Hepatocyte (in vitro differentiated cells): ENCODE measurements at regions not wholly inside any gene's neighbourhood (a gene's known extent, or its start where the extent isn't known, plus 50 kb on each side); places are given as distances from the start of the nearest gene placed in this dataset.

Experiments used
- EZH2phosphoT487 ChIP-seq: fragments of 200-600 bp; sonication (generic); IDR thresholded peaks from one replicate; pipeline ENCODE4 v1.6.1; 2018; ENCODE audit warnings: antibody characterized with exemption, mild to moderate bottlenecking, low read depth, moderate library complexity; ENCODE audit not compliant: unreplicated experiment, severe bottlenecking
- TF ChIP-seq, protein P1 (sequence below): fragments of 200-600 bp; sonication (generic); IDR thresholded peaks from 2 replicates; pipeline ENCODE4 v1.5.1; 2016; ENCODE audit warnings: antibody characterized with exemption, mild to moderate bottlenecking; ENCODE audit not compliant: poor library complexity

DNA sequence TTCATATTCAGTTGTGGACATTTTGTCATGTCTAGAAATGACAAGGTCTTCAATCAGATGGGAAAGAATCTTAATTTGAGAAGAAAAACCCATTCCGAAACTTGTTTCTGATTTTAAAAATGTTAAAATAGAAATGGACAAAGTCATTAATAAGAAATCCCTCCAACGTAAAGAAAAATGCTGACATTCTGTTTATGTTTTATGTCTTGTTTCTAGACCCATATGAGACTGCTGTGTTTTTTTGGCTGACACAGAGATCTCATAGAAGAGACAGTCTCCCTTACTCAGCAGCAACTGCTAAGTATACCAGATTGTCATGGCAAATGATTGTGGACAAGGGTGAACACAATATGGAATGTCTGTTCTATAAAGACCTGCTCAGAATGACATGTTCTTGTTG, 538.5 kb downstream of the ZEB2 start:
- TF ChIP-seq, protein P1, sequence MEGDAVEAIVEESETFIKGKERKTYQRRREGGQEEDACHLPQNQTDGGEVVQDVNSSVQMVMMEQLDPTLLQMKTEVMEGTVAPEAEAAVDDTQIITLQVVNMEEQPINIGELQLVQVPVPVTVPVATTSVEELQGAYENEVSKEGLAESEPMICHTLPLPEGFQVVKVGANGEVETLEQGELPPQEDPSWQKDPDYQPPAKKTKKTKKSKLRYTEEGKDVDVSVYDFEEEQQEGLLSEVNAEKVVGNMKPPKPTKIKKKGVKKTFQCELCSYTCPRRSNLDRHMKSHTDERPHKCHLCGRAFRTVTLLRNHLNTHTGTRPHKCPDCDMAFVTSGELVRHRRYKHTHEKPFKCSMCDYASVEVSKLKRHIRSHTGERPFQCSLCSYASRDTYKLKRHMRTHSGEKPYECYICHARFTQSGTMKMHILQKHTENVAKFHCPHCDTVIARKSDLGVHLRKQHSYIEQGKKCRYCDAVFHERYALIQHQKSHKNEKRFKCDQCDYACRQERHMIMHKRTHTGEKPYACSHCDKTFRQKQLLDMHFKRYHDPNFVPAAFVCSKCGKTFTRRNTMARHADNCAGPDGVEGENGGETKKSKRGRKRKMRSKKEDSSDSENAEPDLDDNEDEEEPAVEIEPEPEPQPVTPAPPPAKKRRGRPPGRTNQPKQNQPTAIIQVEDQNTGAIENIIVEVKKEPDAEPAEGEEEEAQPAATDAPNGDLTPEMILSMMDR: no peak
- TF ChIP-seq EZH2phosphoT487: no peak
